ENCODE measurements at regions not wholly inside any gene's neighbourhood (a gene's known extent, or its start where the extent isn't known, plus 50 kb on each side); places are given as distances from the start of the nearest gene placed in this dataset.

DNA sequence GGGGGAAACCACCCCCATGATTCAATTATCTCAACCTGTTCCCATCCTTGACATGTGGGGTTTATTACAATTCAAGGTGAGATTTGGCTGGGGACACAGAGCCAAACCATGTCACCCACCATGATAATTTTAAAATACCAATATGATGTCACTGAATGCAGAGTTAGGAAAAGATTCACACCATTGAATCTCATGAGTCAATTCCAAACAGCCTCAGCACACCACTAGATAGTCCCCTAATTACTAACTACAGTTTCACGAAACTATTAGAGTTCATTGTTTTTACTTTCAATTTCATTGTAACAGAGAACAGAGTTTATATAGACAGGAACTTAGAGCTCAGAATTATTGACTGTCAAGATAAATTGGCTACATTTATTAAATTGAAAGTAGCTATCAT, 410.2 kb downstream of the FAM47A start:
- TF ChIP-seq, protein P1, sequence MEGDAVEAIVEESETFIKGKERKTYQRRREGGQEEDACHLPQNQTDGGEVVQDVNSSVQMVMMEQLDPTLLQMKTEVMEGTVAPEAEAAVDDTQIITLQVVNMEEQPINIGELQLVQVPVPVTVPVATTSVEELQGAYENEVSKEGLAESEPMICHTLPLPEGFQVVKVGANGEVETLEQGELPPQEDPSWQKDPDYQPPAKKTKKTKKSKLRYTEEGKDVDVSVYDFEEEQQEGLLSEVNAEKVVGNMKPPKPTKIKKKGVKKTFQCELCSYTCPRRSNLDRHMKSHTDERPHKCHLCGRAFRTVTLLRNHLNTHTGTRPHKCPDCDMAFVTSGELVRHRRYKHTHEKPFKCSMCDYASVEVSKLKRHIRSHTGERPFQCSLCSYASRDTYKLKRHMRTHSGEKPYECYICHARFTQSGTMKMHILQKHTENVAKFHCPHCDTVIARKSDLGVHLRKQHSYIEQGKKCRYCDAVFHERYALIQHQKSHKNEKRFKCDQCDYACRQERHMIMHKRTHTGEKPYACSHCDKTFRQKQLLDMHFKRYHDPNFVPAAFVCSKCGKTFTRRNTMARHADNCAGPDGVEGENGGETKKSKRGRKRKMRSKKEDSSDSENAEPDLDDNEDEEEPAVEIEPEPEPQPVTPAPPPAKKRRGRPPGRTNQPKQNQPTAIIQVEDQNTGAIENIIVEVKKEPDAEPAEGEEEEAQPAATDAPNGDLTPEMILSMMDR (IDR thresholded peaks at IDR 0.05; ENCODE audit: low read depth, low read length, poor library complexity, severe bottlenecking), result no peak
- no peak for TF ChIP-seq EZH2phosphoT487 (IDR thresholded peaks at IDR 0.05; ENCODE audit: borderline replicate concordance, low read length)
